GM23338 (cell line): ENCODE measurements at regions not wholly inside any gene's neighbourhood (a gene's known extent, or its start where the extent isn't known, plus 50 kb on each side); places are given as distances from the start of the nearest gene placed in this dataset.

ENCODE experiments used
- ATAC-seq: fragments of 200-7000 bp; cut with Tn5 transposase; 3 replicates; pipeline ENCODE4 v1.9.1; 2020
- DNase-seq: peaks from one replicate; pipeline ENCODE4 v3.0.0-alpha.2; 2015; ENCODE audit warnings: low spot score
- H2AFZ ChIP-seq: fragments of 200-600 bp; sonication (generic); 2 replicates; pipeline ENCODE4 v1.8.0; 2016; ENCODE audit warnings: antibody characterized with exemption, mild to moderate bottlenecking, moderate library complexity
- H3F3A ChIP-seq: fragments of 200-600 bp; sonication (generic); replicated peaks from 2 replicates; pipeline ENCODE4 v1.8.0; 2017; ENCODE audit warnings: antibody characterized with exemption, mixed run types, low read depth
- H3K27ac ChIP-seq: fragments of 200-600 bp; sonication (generic); 2 replicates; pipeline ENCODE4 v1.6.1; 2016; ENCODE audit warnings: low read depth
- H3K27me3 ChIP-seq: fragments of 200-600 bp; sonication (generic); 2 replicates; pipeline ENCODE4 v1.8.0; 2016; ENCODE audit warnings: mild to moderate bottlenecking, mixed run types, moderate library complexity; ENCODE audit not compliant: insufficient read depth
- H3K36me3 ChIP-seq: fragments of 200-600 bp; sonication (generic); 2 replicates; pipeline ENCODE4 v1.8.0; 2016; ENCODE audit warnings: mild to moderate bottlenecking; ENCODE audit not compliant: insufficient read depth
- H3K4me1 ChIP-seq: fragments of 200-600 bp; sonication (generic); 2 replicates; pipeline ENCODE4 v1.8.0; 2016; ENCODE audit warnings: mild to moderate bottlenecking, moderate library complexity; ENCODE audit not compliant: insufficient read depth
- H3K4me2 ChIP-seq: fragments of 200-600 bp; sonication (generic); 2 replicates; pipeline ENCODE4 v1.7.1; 2017; ENCODE audit warnings: mixed run types
- H3K4me3 ChIP-seq: fragments of 200-600 bp; sonication (generic); 2 replicates; pipeline ENCODE4 v1.6.1; 2016; ENCODE audit warnings: mixed run types
- H3K79me2 ChIP-seq: fragments of 200-600 bp; sonication (generic); replicated peaks from 2 replicates; pipeline ENCODE4 v1.8.0; 2017; ENCODE audit warnings: mild to moderate bottlenecking; ENCODE audit not compliant: insufficient read depth
- H3K9me2 ChIP-seq: fragments of 200-600 bp; sonication (generic); 2 replicates; pipeline ENCODE4 v1.8.0; 2017; ENCODE audit not compliant: insufficient read depth
- H4K20me1 ChIP-seq: fragments of 200-600 bp; sonication (generic); replicated peaks from 2 replicates; pipeline ENCODE4 v1.8.0; 2017; ENCODE audit warnings: mild to moderate bottlenecking; ENCODE audit not compliant: insufficient read depth
- H3K27ac Mint-ChIP-seq: 2 replicates; pipeline ENCODE4 v1.8.0; 2020; ENCODE audit warnings: inconsistent platforms, mild to moderate bottlenecking, moderate library complexity, mixed read lengths
- H3K27me3 Mint-ChIP-seq: 3 replicates; pipeline ENCODE4 v1.8.0; 2022; ENCODE audit warnings: low read depth, mild to moderate bottlenecking, moderate library complexity, mixed read lengths, inconsistent platforms; ENCODE audit not compliant: insufficient read depth, poor library complexity
- H3K36me3 Mint-ChIP-seq: 3 replicates; pipeline ENCODE4 v1.8.0; 2021; ENCODE audit warnings: low read depth, mild to moderate bottlenecking, inconsistent platforms, moderate library complexity, mixed read lengths
- H3K4me1 Mint-ChIP-seq: 3 replicates; pipeline ENCODE4 v1.8.0; 2020; ENCODE audit warnings: mild to moderate bottlenecking, inconsistent platforms, mixed read lengths
- H3K4me3 Mint-ChIP-seq: 3 replicates; pipeline ENCODE4 v1.8.0; 2021; ENCODE audit warnings: moderate library complexity, mild to moderate bottlenecking, inconsistent platforms, mixed read lengths
- H3K9me3 Mint-ChIP-seq: 3 replicates; pipeline ENCODE4 v1.8.0; 2020; ENCODE audit warnings: moderate library complexity, mild to moderate bottlenecking, inconsistent platforms, mixed read lengths
- CREB1 ChIP-seq: fragments of 250-450 bp; sonication (Bioruptor Pico); IDR thresholded peaks from 2 replicates; pipeline ENCODE4 v1.5.0; 2020; ENCODE audit warnings: low read depth, mild to moderate bottlenecking, moderate library complexity
- EZH2 ChIP-seq: fragments of 200-600 bp; sonication (generic); IDR thresholded peaks from one replicate; pipeline ENCODE4 v1.8.0; 2017; ENCODE audit warnings: antibody characterized with exemption, mild to moderate bottlenecking, low read depth; ENCODE audit not compliant: unreplicated experiment
- EZH2phosphoT487 ChIP-seq: fragments of 200-600 bp; sonication (generic); IDR thresholded peaks from one replicate; pipeline ENCODE4 v1.8.1; 2018; ENCODE audit warnings: antibody characterized with exemption; ENCODE audit not compliant: unreplicated experiment
- JUNB ChIP-seq: IDR thresholded peaks from one replicate; pipeline ENCODE4 v1.6.1; 2016; ENCODE audit warnings: antibody characterized with exemption; ENCODE audit not compliant: unreplicated experiment
- NANOG ChIP-seq: IDR thresholded peaks from 2 replicates; pipeline ENCODE4 v1.6.1; 2016; ENCODE audit warnings: antibody characterized with exemption, borderline replicate concordance
- POLR2AphosphoS5 ChIP-seq: IDR thresholded peaks from 2 replicates; pipeline ENCODE4 v1.6.1; 2016; ENCODE audit warnings: antibody characterized with exemption, low read depth
- STAT1 ChIP-seq: IDR thresholded peaks from one replicate; pipeline ENCODE4 v1.6.1; 2016; ENCODE audit warnings: antibody characterized with exemption; ENCODE audit not compliant: unreplicated experiment
- ZNF114 ChIP-seq: fragments of 250-450 bp; sonication (Bioruptor Pico); IDR thresholded peaks from 2 replicates; pipeline ENCODE4 v1.5.0; 2020; ENCODE audit warnings: mild to moderate bottlenecking, moderate library complexity
- ZNF331 ChIP-seq: fragments of 250-450 bp; sonication (Bioruptor Pico); IDR thresholded peaks from 2 replicates; pipeline ENCODE4 v1.5.0; 2020; ENCODE audit warnings: low read depth, mild to moderate bottlenecking, moderate library complexity
- TF ChIP-seq, protein P1 (sequence below): IDR thresholded peaks from 2 replicates; pipeline ENCODE4 v1.6.1; 2016; ENCODE audit warnings: antibody characterized with exemption
- TF ChIP-seq, protein P2 (sequence below): fragments of 250-450 bp; sonication (Bioruptor Pico); IDR thresholded peaks from 2 replicates; pipeline ENCODE4 v1.5.0; 2020; ENCODE audit warnings: mild to moderate bottlenecking, moderate library complexity
- TF ChIP-seq, protein P3 (sequence below), 2 experiments: fragments of 200-600 bp in 1 of 2; sonication (generic) in 1 of 2; conservative IDR thresholded peaks; 2 replicates each; pipeline versions ENCODE4 v1.5.1 to v1.6.1; 2016 to 2017; ENCODE audit warnings: antibody characterized with exemption in 2 of 2, low read depth in 2 of 2, mild to moderate bottlenecking in 2 of 2, moderate library complexity in 1 of 2
- TF ChIP-seq, protein P4 (sequence below): IDR thresholded peaks from one replicate; pipeline ENCODE4 v1.6.1; 2018; ENCODE audit warnings: antibody characterized with exemption; ENCODE audit not compliant: unreplicated experiment

DNA sequence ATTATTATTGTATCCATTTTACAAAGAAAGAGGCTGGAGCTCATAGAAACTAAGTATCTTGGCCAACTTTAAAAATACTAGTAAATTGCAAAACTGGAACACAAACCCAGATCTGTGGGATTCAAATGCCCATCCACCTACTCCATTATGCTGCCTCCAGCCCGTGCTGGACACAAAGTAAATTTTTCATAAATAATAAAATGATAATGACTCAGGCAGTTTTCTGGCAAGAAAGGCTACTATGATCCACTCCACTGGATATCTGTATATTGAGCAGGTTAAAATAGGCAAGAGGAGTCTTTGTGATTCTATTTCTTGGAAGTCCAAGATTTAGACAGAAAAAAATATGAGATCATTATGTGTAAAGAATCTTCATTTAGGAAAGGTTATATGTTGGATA lies 138.3 kb upstream of the DUSP10 start:
- DNase-seq (no peak), ATAC-seq (no peak)
- no peaks in the 10 kb centered on the region; the same call in 1 of the 2 replicates for H3K4me1 ChIP-seq
- Mint-ChIP-seq H3K27me3 (peaks cover 1% of the 10 kb centered on the region), H3K9me3 (no peaks in the 10 kb centered on the region), H3K4me1 (no peaks in the 10 kb centered on the region; the same call in 2 of the 3 replicates), H3K27ac (no peak overlapping the region), H3K36me3 (no peaks in the 10 kb centered on the region), H3K4me3 (no peak overlapping the region)
- no peaks in the 10 kb centered on the region for H3K79me2 ChIP-seq
- H3K36me3 ChIP-seq: no peaks in the 10 kb centered on the region
- no peak overlapping the region for H2AFZ ChIP-seq
- no peak overlapping the region for H3K4me2 ChIP-seq
- H3K4me3 ChIP-seq: no peak overlapping the region
- no peak overlapping the region for H3K27ac ChIP-seq
- no peaks in the 10 kb centered on the region for H3K27me3 ChIP-seq
- H3F3A ChIP-seq: no peaks in the 10 kb centered on the region
- H4K20me1 ChIP-seq: no peaks in the 10 kb centered on the region
- TF ChIP-seq, protein P1, sequence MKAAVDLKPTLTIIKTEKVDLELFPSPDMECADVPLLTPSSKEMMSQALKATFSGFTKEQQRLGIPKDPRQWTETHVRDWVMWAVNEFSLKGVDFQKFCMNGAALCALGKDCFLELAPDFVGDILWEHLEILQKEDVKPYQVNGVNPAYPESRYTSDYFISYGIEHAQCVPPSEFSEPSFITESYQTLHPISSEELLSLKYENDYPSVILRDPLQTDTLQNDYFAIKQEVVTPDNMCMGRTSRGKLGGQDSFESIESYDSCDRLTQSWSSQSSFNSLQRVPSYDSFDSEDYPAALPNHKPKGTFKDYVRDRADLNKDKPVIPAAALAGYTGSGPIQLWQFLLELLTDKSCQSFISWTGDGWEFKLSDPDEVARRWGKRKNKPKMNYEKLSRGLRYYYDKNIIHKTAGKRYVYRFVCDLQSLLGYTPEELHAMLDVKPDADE: no peak
- TF ChIP-seq CREB1 (CRISPR knock-in tag) (no peak), NANOG (no peak), EZH2 (no peak), JUNB (no peak), ZNF114 (CRISPR knock-in tag) (no peak), STAT1 (no peak), EZH2phosphoT487 (no peak), POLR2AphosphoS5 (no peak), ZNF331 (CRISPR knock-in tag) (no peak)
- TF ChIP-seq, protein P2, sequence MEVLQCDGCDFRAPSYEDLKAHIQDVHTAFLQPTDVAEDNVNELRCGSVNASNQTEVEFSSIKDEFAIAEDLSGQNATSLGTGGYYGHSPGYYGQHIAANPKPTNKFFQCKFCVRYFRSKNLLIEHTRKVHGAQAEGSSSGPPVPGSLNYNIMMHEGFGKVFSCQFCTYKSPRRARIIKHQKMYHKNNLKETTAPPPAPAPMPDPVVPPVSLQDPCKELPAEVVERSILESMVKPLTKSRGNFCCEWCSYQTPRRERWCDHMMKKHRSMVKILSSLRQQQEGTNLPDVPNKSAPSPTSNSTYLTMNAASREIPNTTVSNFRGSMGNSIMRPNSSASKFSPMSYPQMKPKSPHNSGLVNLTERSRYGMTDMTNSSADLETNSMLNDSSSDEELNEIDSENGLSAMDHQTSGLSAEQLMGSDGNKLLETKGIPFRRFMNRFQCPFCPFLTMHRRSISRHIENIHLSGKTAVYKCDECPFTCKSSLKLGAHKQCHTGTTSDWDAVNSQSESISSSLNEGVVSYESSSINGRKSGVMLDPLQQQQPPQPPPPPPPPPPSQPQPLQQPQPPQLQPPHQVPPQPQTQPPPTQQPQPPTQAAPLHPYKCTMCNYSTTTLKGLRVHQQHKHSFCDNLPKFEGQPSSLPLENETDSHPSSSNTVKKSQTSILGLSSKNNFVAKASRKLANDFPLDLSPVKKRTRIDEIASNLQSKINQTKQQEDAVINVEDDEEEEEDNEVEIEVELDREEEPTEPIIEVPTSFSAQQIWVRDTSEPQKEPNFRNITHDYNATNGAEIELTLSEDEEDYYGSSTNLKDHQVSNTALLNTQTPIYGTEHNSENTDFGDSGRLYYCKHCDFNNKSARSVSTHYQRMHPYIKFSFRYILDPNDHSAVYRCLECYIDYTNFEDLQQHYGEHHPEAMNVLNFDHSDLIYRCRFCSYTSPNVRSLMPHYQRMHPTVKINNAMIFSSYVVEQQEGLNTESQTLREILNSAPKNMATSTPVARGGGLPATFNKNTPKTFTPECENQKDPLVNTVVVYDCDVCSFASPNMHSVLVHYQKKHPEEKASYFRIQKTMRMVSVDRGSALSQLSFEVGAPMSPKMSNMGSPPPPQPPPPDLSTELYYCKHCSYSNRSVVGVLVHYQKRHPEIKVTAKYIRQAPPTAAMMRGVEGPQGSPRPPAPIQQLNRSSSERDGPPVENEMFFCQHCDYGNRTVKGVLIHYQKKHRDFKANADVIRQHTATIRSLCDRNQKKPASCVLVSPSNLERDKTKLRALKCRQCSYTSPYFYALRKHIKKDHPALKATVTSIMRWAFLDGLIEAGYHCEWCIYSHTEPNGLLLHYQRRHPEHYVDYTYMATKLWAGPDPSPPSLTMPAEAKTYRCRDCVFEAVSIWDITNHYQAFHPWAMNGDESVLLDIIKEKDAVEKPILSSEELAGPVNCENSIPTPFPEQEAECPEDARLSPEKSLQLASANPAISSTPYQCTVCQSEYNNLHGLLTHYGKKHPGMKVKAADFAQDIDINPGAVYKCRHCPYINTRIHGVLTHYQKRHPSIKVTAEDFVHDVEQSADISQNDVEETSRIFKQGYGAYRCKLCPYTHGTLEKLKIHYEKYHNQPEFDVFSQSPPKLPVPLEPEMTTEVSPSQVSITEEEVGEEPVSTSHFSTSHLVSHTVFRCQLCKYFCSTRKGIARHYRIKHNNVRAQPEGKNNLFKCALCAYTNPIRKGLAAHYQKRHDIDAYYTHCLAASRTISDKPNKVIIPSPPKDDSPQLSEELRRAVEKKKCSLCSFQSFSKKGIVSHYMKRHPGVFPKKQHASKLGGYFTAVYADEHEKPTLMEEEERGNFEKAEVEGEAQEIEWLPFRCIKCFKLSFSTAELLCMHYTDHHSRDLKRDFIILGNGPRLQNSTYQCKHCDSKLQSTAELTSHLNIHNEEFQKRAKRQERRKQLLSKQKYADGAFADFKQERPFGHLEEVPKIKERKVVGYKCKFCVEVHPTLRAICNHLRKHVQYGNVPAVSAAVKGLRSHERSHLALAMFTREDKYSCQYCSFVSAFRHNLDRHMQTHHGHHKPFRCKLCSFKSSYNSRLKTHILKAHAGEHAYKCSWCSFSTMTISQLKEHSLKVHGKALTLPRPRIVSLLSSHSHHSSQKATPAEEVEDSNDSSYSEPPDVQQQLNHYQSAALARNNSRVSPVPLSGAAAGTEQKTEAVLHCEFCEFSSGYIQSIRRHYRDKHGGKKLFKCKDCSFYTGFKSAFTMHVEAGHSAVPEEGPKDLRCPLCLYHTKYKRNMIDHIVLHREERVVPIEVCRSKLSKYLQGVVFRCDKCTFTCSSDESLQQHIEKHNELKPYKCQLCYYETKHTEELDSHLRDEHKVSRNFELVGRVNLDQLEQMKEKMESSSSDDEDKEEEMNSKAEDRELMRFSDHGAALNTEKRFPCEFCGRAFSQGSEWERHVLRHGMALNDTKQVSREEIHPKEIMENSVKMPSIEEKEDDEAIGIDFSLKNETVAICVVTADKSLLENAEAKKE (CRISPR knock-in tag): no peak
- TF ChIP-seq, protein P3, sequence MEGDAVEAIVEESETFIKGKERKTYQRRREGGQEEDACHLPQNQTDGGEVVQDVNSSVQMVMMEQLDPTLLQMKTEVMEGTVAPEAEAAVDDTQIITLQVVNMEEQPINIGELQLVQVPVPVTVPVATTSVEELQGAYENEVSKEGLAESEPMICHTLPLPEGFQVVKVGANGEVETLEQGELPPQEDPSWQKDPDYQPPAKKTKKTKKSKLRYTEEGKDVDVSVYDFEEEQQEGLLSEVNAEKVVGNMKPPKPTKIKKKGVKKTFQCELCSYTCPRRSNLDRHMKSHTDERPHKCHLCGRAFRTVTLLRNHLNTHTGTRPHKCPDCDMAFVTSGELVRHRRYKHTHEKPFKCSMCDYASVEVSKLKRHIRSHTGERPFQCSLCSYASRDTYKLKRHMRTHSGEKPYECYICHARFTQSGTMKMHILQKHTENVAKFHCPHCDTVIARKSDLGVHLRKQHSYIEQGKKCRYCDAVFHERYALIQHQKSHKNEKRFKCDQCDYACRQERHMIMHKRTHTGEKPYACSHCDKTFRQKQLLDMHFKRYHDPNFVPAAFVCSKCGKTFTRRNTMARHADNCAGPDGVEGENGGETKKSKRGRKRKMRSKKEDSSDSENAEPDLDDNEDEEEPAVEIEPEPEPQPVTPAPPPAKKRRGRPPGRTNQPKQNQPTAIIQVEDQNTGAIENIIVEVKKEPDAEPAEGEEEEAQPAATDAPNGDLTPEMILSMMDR (conservative IDR thresholded peaks at IDR 0.05; ENCODE audit: low read depth in 2 of 2): no peak
- TF ChIP-seq, protein P4, sequence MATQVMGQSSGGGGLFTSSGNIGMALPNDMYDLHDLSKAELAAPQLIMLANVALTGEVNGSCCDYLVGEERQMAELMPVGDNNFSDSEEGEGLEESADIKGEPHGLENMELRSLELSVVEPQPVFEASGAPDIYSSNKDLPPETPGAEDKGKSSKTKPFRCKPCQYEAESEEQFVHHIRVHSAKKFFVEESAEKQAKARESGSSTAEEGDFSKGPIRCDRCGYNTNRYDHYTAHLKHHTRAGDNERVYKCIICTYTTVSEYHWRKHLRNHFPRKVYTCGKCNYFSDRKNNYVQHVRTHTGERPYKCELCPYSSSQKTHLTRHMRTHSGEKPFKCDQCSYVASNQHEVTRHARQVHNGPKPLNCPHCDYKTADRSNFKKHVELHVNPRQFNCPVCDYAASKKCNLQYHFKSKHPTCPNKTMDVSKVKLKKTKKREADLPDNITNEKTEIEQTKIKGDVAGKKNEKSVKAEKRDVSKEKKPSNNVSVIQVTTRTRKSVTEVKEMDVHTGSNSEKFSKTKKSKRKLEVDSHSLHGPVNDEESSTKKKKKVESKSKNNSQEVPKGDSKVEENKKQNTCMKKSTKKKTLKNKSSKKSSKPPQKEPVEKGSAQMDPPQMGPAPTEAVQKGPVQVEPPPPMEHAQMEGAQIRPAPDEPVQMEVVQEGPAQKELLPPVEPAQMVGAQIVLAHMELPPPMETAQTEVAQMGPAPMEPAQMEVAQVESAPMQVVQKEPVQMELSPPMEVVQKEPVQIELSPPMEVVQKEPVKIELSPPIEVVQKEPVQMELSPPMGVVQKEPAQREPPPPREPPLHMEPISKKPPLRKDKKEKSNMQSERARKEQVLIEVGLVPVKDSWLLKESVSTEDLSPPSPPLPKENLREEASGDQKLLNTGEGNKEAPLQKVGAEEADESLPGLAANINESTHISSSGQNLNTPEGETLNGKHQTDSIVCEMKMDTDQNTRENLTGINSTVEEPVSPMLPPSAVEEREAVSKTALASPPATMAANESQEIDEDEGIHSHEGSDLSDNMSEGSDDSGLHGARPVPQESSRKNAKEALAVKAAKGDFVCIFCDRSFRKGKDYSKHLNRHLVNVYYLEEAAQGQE: no peak
- peaks cover 8% of the 10 kb centered on the region; the same call in 1 of the 2 replicates for H3K9me2 ChIP-seq
